ENCODE measurements at regions not wholly inside any gene's neighbourhood (a gene's known extent, or its start where the extent isn't known, plus 50 kb on each side); places are given as distances from the start of the nearest gene placed in this dataset.
"Not testable (repeated sequence)": the region's sequence is repeated elsewhere in the genome, so short reads cannot be mapped to it uniquely, and the experiment has no call there.

GRCh38 chr10:63825766-63826165 is 304.6 kb downstream of the REEP3 start:
- TF ChIP-seq CTCF (conservative IDR thresholded peaks at IDR 0.05; ENCODE audit: low read depth, low read length) = no peak
- H3K4me3 ChIP-seq (ENCODE audit: low read depth, low read length) = no peak overlapping the region
- DNase-seq (ENCODE audit: low read depth) = no peak

GRCh38 chr10:63827018-63827417 is 305.8 kb downstream of the REEP3 start:
- H3K4me3 ChIP-seq (ENCODE audit: low read depth, low read length); DNase-seq (ENCODE audit: low read depth): not testable (repeated sequence)

- no peak overlapping the region for H3K4me3 ChIP-seq (ENCODE audit: low read depth, low read length)
- DNase-seq (ENCODE audit: low read depth) = peak; percentile 19
- no peak for TF ChIP-seq CTCF (conservative IDR thresholded peaks at IDR 0.05; ENCODE audit: low read depth, low read length)
These were observed 307.8 kb downstream of the REEP3 start for GRCh38 chr10:63829020-63829419.

GRCh38 chr10:63829573-63830149 is 308.5 kb downstream of the REEP3 start:
- no peak for TF ChIP-seq CTCF (conservative IDR thresholded peaks at IDR 0.05; ENCODE audit: low read depth, low read length)
- no peak overlapping the region for H3K4me3 ChIP-seq (ENCODE audit: low read depth, low read length)
- DNase-seq (ENCODE audit: low read depth) = no peak

- no peak for TF ChIP-seq CTCF (conservative IDR thresholded peaks at IDR 0.05; ENCODE audit: low read depth, low read length)
- DNase-seq (ENCODE audit: low read depth) = no peak
- H3K4me3 ChIP-seq (ENCODE audit: low read depth, low read length) = no peak overlapping the region
These were observed 311.5 kb downstream of the REEP3 start for GRCh38 chr10:63832686-63833085.

- DNase-seq (ENCODE audit: low read depth) = no peak
- TF ChIP-seq CTCF (conservative IDR thresholded peaks at IDR 0.05; ENCODE audit: low read depth, low read length) = no peak
- H3K4me3 ChIP-seq (ENCODE audit: low read depth, low read length) = no peak overlapping the region
These were observed 312.3 kb downstream of the REEP3 start for GRCh38 chr10:63833411-63834060.

GRCh38 chr10:63836666-63837442 is 315.7 kb downstream of the REEP3 start:
- TF ChIP-seq CTCF (conservative IDR thresholded peaks at IDR 0.05; ENCODE audit: low read depth, low read length) = no peak
- H3K4me3 ChIP-seq (ENCODE audit: low read depth, low read length) = no peak overlapping the region
- DNase-seq (ENCODE audit: low read depth) = no peak

All from epithelial cell of proximal tubule (primary cell).